K562 (cell line): ENCODE measurements at regions not wholly inside any gene's neighbourhood (a gene's known extent, or its start where the extent isn't known, plus 50 kb on each side); places are given as distances from the start of the nearest gene placed in this dataset.

Experiments used
- ATAC-seq: fragments of 200-7000 bp; cut with Tn5 transposase; 3 replicates; pipeline ENCODE4 v1.9.1; 2020; ENCODE audit warnings: moderate library complexity
- BruUV-seq: library from RNA; stranded (reverse); fragments of 400-500 nt; replicated peaks from 2 replicates; lab custom pipeline; 2021; lab: Mats Ljungman, UMichigan
- CTCF ChIA-PET: fragments of 300-600 bp; formaldehyde crosslinking; extraction: SDS; loops from one replicate; lab custom pipeline; 2021; ENCODE audit warnings: low intra/inter-chr PET ratio; lab: Yijun Ruan, JAX
- POLR2A ChIA-PET: fragments of 300-600, 350-650 bp; sonication (Branson Sonifier 250); formaldehyde crosslinking; extraction: SDS; loops from one replicate; lab custom pipeline; 2021; ENCODE audit warnings: antibody characterized with exemption, inconsistent platforms; lab: Yijun Ruan, JAX
- DNase-seq, 4 experiments: peaks; one replicate each; pipeline versions ENCODE4 v3.0.0 to v3.0.0-alpha.2; 2011 to 2018; ENCODE audit warnings: low spot score in 3 of 4, mixed read lengths in 3 of 4; ENCODE audit errors: extremely low read depth in 1 of 4
- FAIRE-seq: peaks from 2 replicates; lab custom pipeline; 2011; peaks lifted over from hg19 to GRCh38; lab: Jason Lieb, UNC
- H2AFZ ChIP-seq: 2 replicates; pipeline ENCODE4 v1.6.0; 2011; ENCODE audit warnings: low read depth, low read length, control low read depth, inconsistent platforms
- H3K27ac ChIP-seq: fragments of 200-600 bp; 3 replicates; pipeline ENCODE4 v1.8.0; 2011; ENCODE audit warnings: low read depth, mild to moderate bottlenecking, control low read depth, inconsistent platforms, low read length, moderate library complexity, mixed read lengths; ENCODE audit errors: extremely low read depth
- H3K27me3 ChIP-seq, 2 experiments: fragments of 300-600 bp in 1 of 2; 2 replicates in 1 of 2; 3 replicates in 1 of 2; pipeline versions ENCODE4 v1.6.0 to v1.8.0; 2011; ENCODE audit warnings: inconsistent platforms in 2 of 2, low read length in 2 of 2, mild to moderate bottlenecking in 1 of 2, mixed read lengths in 1 of 2, moderate library complexity in 1 of 2; ENCODE audit not compliant: control insufficient read depth in 2 of 2, insufficient read depth in 2 of 2
- H3K36me3 ChIP-seq: fragments of 300-600 bp; 3 replicates; pipeline ENCODE4 v1.8.0; 2011; ENCODE audit warnings: mild to moderate bottlenecking, low read length, inconsistent platforms; ENCODE audit not compliant: control insufficient read depth, insufficient read depth
- H3K4me1 ChIP-seq, 2 experiments: fragments of 200-600 bp in 1 of 2; replicated peaks in 1 of 2; 2 replicates in 1 of 2; 3 replicates in 1 of 2; pipeline versions ENCODE4 v1.5.1 to v1.8.0; 2011; ENCODE audit warnings: inconsistent platforms in 2 of 2, low read length in 2 of 2, mild to moderate bottlenecking in 1 of 2, mixed read lengths in 1 of 2, moderate library complexity in 1 of 2; ENCODE audit not compliant: control insufficient read depth in 2 of 2, insufficient read depth in 2 of 2
- H3K4me2 ChIP-seq: 2 replicates; pipeline ENCODE4 v1.6.1; 2011; ENCODE audit warnings: low read length, control low read depth, inconsistent platforms, mixed read lengths; ENCODE audit not compliant: insufficient read depth
- H3K4me3 ChIP-seq: fragments of 200-600 bp; sonication (generic), shearing (Covaris generic); 2 replicates; pipeline ENCODE4 v1.5.1; 2016; ENCODE audit warnings: control low read depth, inconsistent platforms
- H3K79me2 ChIP-seq: fragments of 200-600 bp; 3 replicates; pipeline ENCODE4 v1.8.0; 2011; ENCODE audit warnings: low read length, inconsistent platforms; ENCODE audit not compliant: control insufficient read depth, insufficient read depth
- H3K9ac ChIP-seq, 2 experiments: 2 replicates each; pipeline versions ENCODE4 v1.6.0 to v1.6.1; 2011; ENCODE audit warnings: low read depth in 2 of 2, low read length in 2 of 2, control low read depth in 1 of 2, inconsistent platforms in 1 of 2, mild to moderate bottlenecking in 1 of 2, mixed read lengths in 1 of 2; ENCODE audit not compliant: insufficient read depth in 1 of 2
- H3K9me1 ChIP-seq: one replicate; pipeline ENCODE4 v1.6.0; 2011; ENCODE audit warnings: inconsistent platforms, mild to moderate bottlenecking, low read length, moderate library complexity; ENCODE audit not compliant: control insufficient read depth, insufficient read depth
- H3K9me3 ChIP-seq: replicated peaks from 2 replicates; pipeline ENCODE4 v1.5.1; 2011; ENCODE audit warnings: low read depth, low read length, inconsistent platforms; ENCODE audit not compliant: control insufficient read depth, insufficient read depth
- H4K20me1 ChIP-seq: replicated peaks from 2 replicates; pipeline ENCODE4 v1.6.1; 2011; ENCODE audit warnings: low read length, inconsistent platforms, mixed read lengths; ENCODE audit not compliant: control insufficient read depth, insufficient read depth
- TRIM25 ChIP-seq: fragments of 450-650 bp; IDR thresholded peaks from 2 replicates; pipeline ENCODE4 v1.7.0; 2016; ENCODE audit warnings: borderline replicate concordance
- ZNF232 ChIP-seq: sonication (generic); formaldehyde crosslinking; IDR thresholded peaks from 2 replicates; pipeline ENCODE4 v1.8.0; 2022; ENCODE audit warnings: mild to moderate bottlenecking, missing genetic modification reagents
- ZNF311 ChIP-seq: fragments of 250-450 bp; sonication (Bioruptor Pico); IDR thresholded peaks from 2 replicates; pipeline ENCODE4 v1.4.0; 2020; ENCODE audit warnings: mild to moderate bottlenecking, moderate library complexity
- ZNF780A ChIP-seq: fragments of 250-450 bp; sonication (Bioruptor Pico); IDR thresholded peaks from 2 replicates; pipeline ENCODE4 v1.5.0; 2021; ENCODE audit warnings: mild to moderate bottlenecking
- WGBS: fragments of 100-300 bp; shearing (Covaris generic); methylation state at CpG from one replicate; pipeline ENCODE4 v1.1.6; 2016; ENCODE audit warnings: low coverage, mixed read lengths; ENCODE audit not compliant: insufficient coverage; ENCODE audit errors: missing lambda C conversion rate; 5-methylcytosine and 5-hydroxymethylcytosine counted together
- in situ Hi-C: fragments of 300-500 bp; cut with MboI; formaldehyde crosslinking; loops from 4 replicates; pipeline ENCODE4 v1.15.0; 2018; ENCODE audit warnings: inconsistent platforms, mixed read lengths
- intact Hi-C: fragments of 100-400 bp; cut with micrococcal nuclease; formaldehyde crosslinking; loops from 2 replicates; pipeline ENCODE4 v1.14.2; 2022
- TF ChIP-seq, protein P1 (sequence below): IDR thresholded peaks from 3 replicates; pipeline ENCODE4 v1.6.1; 2011; ENCODE audit warnings: borderline replicate concordance, mild to moderate bottlenecking, moderate library complexity; ENCODE audit not compliant: insufficient read length; ENCODE audit errors: extremely low read depth

- H2AFZ ChIP-seq: no peak overlapping the region
- no peak for DNase-seq
- WGBS: 0% methylated on average over 4 of the region's 4 CpGs
- no peak for ATAC-seq
- no peak overlapping the region for H3K9ac ChIP-seq
- no TSS peak for BruUV-seq
- intact Hi-C loops: no loop called here
- FAIRE-seq: no peak
- H3K4me2 ChIP-seq: no peak overlapping the region
- no peaks in the 10 kb centered on the region for H3K9me3 ChIP-seq
- H3K27ac ChIP-seq: no peak overlapping the region
- H3K4me3 ChIP-seq: no peak overlapping the region
- no peaks in the 10 kb centered on the region for H3K79me2 ChIP-seq
- no peaks in the 10 kb centered on the region for H3K9me1 ChIP-seq
- no peaks in the 10 kb centered on the region for H3K4me1 ChIP-seq
- H4K20me1 ChIP-seq: no peaks in the 10 kb centered on the region
- H3K27me3 ChIP-seq: no peaks in the 10 kb centered on the region
- TF ChIP-seq ZNF780A (CRISPR knock-in tag): no peak
- no peak for TF ChIP-seq ZNF232 (CRISPR knock-in tag)
- TF ChIP-seq, protein P1, sequence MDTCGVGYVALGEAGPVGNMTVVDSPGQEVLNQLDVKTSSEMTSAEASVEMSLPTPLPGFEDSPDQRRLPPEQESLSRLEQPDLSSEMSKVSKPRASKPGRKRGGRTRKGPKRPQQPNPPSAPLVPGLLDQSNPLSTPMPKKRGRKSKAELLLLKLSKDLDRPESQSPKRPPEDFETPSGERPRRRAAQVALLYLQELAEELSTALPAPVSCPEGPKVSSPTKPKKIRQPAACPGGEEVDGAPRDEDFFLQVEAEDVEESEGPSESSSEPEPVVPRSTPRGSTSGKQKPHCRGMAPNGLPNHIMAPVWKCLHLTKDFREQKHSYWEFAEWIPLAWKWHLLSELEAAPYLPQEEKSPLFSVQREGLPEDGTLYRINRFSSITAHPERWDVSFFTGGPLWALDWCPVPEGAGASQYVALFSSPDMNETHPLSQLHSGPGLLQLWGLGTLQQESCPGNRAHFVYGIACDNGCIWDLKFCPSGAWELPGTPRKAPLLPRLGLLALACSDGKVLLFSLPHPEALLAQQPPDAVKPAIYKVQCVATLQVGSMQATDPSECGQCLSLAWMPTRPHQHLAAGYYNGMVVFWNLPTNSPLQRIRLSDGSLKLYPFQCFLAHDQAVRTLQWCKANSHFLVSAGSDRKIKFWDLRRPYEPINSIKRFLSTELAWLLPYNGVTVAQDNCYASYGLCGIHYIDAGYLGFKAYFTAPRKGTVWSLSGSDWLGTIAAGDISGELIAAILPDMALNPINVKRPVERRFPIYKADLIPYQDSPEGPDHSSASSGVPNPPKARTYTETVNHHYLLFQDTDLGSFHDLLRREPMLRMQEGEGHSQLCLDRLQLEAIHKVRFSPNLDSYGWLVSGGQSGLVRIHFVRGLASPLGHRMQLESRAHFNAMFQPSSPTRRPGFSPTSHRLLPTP: no peak
- TF ChIP-seq TRIM25: no peak
- TF ChIP-seq ZNF311 (CRISPR knock-in tag): no peak
- TF ChIP-seq, all 486 proteins: peak for 0
- in situ Hi-C loops: no loop called here
- POLR2A ChIA-PET: interaction anchor here (0.6 kb wide), 1 partner anchor 19 kb away, joined by 3 read pairs; no protein-coding TSS in a partner anchor
- CTCF ChIA-PET: no interaction called here
- H3K36me3 ChIP-seq: no peaks in the 10 kb centered on the region
These were observed 446.1 kb downstream of the ANXA1 start for GRCh38 chr9:73597771-73598170.
